Fibroblast of lung (primary cell): ENCODE measurements at regions not wholly inside any gene's neighbourhood (a gene's known extent, or its start where the extent isn't known, plus 50 kb on each side); places are given as distances from the start of the nearest gene placed in this dataset.

ENCODE experiments used
- CTCF ChIP-seq, 2 donors: IDR thresholded peaks in 1 of 2; conservative IDR thresholded peaks in 1 of 2; 1 replicate in 1 of 2; 2 replicates in 1 of 2; pipeline ENCODE4 v1.5.1; 2011 to 2012; ENCODE audit warnings: low read length in 2 of 2, control low read depth in 1 of 2, inconsistent platforms in 1 of 2, low read depth in 1 of 2, mild to moderate bottlenecking in 1 of 2
- EZH2 ChIP-seq: IDR thresholded peaks from 2 replicates; pipeline ENCODE4 v1.5.1; 2012; ENCODE audit warnings: low read length, control low read depth, mild to moderate bottlenecking; ENCODE audit errors: missing control alignments

- TF ChIP-seq EZH2 (no peak), CTCF (conservative IDR thresholded peaks at IDR 0.05 in 1 of 2, IDR thresholded peaks at IDR 0.05 in 1 of 2; ENCODE audit: low read depth in 1 of 2, low read length in 2 of 2) (no peak)
Measured at GRCh38 chr11:112469376-112469775, 208.7 kb upstream of the PLET1 start.
